ENCODE measurements at regions not wholly inside any gene's neighbourhood (a gene's known extent, or its start where the extent isn't known, plus 50 kb on each side); places are given as distances from the start of the nearest gene placed in this dataset.
"Not testable (repeated sequence)": the region's sequence is repeated elsewhere in the genome, so short reads cannot be mapped to it uniquely, and the experiment has no call there.

DNA sequence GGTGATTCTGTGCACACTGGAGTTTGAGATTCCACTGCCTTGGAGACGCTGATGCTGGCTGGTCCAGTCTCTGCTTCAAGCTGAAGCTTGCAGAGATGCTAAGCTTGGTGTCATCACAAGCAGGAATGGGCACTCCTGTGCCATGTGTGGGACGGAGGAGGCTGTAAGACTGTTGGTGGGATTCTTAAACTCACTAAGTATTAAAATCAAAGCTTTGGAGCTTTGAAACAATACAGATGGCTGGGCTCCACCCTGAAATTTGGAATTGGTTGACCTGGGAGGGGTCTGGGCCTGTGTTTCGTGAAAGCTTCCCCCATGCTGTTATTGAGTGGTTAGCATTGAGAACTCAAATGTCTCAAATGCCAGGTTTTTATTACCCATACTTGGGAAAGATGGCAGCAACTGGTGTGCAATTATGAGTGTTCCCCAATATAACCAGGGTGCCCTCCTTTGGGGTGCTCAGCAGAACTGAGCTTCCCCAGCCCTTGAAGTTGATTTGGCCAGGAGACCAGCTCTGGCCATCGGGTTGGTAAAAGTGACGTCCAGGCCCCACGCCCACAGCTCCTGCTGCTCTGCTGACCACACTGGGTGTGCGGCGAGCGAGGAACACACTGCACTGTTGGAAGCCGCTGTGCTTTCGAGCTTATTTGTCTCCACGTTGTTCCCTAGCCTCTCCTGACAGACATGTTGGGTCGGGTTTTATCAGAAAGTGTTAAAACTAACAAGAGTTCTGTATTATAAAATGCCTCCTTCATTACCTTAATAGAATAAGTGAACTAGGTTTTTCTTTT, 377.7 kb downstream of the GLRX3 start:
- no peak for DNase-seq
- ATAC-seq, result no peak

DNA sequence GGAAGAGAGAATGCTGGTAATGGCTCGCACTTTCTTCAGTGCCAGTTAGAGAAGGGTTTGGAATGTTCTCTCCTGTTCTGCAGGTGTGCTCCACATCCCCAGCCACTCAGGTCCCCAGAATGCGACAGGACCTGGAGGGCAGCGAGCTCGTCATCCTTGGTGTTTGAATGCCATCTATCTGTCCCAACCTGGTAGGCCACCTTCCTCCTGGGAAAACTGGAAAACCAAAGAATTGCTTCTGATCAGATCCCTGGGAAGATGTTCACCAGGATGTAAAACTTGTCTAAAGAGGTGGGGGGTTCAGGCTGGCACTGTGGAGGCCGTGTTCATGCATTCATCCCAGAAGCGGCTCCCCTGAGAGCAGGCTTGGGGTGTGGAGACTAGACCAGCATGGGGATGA, 379.5 kb downstream of the GLRX3 start:
- ATAC-seq, result no peak

DNA sequence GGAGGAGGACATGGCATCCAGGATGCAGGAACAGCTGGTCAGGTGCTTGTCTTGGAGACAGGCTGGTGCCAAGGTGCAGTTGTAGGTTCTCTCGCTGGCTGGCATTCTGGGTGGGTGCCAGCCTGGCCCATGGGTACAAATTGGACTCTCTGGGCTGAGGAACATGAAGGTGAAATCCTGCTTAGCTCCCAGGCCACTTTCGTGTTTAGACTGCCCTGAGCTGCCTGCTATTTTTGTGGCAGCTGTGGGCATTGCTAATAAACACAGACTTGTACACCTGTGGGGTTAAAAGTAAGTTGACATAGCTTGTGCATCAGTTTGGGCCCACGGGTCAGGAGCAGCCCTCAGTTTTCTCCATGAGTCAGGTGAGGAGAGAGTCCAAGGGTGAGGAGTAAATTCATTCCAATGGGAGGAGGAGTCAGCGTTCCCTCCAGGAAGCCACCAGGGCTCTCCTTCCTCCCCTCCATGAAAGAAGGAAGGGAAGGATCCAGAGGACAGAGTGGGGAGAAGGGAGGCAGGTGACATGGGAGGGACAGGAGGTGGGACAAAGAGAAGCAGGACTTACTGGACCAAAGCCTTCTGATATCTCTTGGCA, 380.0 kb downstream of the GLRX3 start:
- ATAC-seq (no peak), DNase-seq (no peak)

More for the DNA sequence above, 379.5 kb downstream of the GLRX3 start:
- DNase-seq, result no peak

DNA sequence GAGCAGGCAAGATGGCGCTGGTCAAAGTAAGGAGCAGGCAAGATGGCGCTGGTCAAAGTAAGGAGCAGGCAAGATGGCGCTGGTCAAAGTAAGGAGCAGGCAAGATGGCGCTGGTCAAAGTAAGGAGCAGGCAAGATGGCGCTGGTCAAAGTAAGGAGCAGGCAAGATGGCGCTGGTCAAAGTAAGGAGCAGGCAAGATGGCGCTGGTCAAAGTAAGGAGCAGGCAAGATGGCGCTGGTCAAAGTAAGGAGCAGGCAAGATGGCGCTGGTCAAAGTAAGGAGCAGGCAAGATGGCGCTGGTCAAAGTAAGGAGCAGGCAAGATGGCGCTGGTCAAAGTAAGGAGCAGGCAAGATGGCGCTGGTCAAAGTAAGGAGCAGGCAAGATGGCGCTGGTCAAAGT, 382.7 kb downstream of the GLRX3 start:
- not testable (repeated sequence) for DNase-seq, ATAC-seq

DNA sequence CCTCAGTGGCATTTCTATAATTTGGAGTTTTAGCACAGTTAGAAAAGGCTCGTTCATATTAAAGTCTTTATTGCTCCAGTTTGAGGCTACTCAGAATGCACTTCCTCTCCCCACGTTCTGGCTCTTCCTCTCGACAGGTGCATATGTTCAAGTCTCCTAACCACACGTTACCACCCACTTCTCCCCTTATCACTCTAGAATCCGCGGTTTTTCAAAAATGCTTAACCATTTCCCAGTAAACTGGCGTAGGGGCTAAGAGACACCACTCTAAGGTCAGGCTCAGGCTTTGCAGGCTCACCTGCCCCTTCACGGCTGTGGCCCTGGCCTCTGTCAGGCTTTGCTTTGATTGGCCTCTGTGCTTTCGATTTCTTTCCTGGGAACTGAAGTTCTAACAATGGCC, 383.6 kb downstream of the GLRX3 start:
- no peak for ATAC-seq

DNA sequence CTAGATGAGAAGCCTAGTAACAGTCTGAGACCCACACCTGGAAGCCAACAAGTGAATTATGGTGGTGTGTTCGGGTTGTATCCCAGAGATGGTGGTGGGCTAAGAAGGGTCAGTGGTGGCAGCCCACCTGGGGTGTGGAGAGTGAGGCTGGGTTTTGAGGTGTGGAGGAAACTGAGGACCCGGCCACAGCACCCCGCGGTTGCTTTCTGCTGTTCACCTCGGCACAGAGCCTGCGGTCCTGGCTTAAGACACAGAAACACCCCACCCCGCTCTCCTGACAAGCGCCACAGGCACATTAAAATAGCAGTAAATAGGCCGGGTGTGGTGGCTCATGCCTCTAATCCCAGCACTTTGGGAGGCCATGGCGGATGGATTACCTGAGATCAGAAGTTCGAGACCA, 395.1 kb downstream of the GLRX3 start:
- no peak for DNase-seq
- ATAC-seq, result no peak

More for the DNA sequence above, 383.6 kb downstream of the GLRX3 start:
- DNase-seq, result no peak

DNA sequence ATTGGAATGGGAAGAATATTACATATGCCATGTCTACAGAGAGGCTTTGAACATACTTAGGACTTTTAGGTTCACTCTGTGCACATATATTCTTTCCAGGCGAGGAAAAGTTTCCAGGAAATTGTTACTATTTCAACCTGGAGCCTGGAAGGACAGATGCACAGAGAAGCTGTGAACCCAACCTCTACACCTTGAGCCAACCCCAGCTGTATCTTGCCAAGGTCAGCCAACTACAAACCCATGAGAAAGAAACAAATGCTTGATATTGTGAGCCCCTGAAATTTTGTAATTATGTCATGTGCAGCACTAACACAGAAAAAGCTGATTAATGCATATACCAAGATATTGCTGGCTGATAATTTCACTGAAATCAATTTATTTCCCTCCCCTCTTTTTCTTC, 404.9 kb downstream of the GLRX3 start:
- ATAC-seq, result no peak
- DNase-seq, result no peak

DNA sequence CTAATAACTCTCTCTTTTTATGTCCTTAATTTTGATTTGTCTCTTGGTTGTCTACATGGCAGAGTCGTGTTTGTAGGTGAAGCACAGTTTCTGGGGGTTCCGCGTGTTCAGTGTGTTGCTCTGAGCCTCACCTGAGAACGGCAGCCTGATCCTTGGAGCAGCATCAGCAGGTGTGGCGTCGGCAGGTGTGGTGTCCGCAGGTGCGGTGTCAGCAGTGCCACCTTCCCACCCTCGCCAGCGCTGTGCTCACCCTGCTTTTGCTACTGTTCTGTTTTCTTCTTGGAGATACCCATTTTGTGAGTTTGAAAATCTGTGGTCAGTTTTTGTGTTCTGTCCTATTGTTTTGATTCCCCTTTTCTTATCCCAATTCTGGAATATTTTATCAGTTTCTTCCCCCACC, 406.6 kb downstream of the GLRX3 start:
- ATAC-seq (no peak), DNase-seq (no peak)

DNA sequence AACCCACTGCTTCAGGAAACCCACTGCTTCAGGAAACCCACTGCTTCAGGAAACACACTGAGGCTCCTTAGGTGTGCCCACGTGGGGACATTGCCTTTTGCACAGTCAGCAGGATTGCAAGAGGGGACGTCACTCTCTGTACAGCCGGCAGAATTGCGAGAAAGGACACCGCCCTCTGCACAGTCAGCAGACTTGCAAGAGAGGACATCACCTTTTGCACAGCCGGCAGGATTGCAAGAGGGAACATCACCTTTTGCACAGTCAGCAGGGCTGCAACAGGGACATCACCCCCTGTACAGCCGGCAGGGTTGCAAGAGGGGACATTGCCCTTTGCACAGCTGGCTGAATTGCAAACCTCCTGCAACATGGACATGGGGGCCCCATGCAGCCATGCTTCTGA, 407.6 kb downstream of the GLRX3 start:
- no peak for ATAC-seq
- no peak for DNase-seq

DNA sequence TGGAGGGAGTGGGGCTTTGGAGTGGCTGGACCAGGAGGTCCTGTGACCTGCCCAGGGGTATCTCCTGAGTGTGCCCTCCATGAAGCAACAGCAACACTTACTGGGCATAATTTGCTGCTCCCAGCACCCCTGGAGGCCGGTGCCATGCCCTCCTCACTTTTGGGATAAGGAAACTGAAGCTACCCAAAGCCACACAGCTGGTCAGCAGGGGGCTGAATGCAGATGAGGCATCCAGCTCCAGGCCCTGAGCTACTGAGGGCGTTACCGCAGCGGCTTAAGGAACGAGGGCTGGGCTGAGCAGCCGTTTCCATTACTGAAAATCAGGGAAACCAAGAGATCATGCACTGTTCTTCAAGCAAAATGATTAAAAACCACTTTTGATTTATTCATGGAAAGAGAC, 408.9 kb downstream of the GLRX3 start:
- ATAC-seq, result no peak
- no peak for DNase-seq

DNA sequence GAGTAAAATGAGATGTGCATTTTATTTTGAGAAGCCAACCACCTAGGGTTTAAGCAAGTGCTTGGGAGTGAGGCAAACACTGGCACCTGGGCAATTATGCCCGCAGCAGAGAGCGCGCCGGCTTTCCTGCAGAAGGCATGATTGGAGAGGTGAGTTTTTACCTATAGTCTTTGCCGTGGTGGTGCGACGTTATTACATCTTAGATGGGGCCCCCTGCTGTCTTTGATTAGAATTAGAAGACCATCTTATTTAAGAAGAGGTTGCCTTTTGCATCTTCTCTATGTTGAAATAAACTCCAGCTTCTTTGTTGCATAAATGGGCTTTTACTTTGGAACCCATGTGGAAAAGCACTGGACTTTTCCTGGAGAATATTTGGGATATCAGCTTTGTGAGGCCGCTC, 409.5 kb downstream of the GLRX3 start:
- ATAC-seq, result no peak
- no peak for DNase-seq

DNA sequence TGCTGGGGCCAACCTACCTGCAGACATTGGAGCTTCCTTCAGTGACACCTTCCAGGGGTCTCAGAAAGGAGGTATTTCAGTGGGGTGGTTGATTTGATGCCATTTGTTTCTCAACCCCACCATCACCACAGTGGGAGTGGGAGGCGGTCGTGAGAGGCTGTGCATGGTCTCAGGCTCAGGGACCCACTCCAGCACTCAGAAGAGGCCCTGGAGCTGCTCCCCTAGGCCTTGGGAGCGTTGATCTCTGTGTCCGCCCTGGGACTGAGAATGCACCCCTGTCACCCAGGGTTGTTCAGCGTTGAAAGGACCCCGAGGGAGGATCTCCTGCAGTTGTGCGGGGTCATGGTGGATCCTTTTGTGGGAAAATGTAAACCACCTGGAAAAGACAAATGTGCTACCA, 410.6 kb downstream of the GLRX3 start:
- no peak for DNase-seq
- ATAC-seq, result no peak

DNA sequence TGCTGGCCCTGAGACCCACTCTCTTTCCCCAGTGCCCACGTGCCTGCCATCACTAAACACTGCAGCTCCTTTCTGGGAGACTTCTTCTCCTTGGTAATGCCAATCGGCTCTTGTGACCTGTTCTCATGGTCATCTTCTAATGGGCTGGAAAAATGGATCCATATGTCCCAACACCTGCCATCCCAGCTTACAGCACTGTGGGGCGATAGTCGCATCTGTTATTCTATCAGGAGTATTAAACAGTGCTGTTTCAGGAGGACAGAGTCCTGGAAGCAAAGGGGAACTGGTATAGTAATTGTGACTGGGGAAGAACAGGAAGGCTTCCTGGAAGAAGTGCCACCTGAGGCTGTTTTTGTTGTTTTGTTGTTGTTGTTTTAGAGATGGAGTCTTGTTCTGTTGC, 411.2 kb downstream of the GLRX3 start:
- no peak for ATAC-seq

DNA sequence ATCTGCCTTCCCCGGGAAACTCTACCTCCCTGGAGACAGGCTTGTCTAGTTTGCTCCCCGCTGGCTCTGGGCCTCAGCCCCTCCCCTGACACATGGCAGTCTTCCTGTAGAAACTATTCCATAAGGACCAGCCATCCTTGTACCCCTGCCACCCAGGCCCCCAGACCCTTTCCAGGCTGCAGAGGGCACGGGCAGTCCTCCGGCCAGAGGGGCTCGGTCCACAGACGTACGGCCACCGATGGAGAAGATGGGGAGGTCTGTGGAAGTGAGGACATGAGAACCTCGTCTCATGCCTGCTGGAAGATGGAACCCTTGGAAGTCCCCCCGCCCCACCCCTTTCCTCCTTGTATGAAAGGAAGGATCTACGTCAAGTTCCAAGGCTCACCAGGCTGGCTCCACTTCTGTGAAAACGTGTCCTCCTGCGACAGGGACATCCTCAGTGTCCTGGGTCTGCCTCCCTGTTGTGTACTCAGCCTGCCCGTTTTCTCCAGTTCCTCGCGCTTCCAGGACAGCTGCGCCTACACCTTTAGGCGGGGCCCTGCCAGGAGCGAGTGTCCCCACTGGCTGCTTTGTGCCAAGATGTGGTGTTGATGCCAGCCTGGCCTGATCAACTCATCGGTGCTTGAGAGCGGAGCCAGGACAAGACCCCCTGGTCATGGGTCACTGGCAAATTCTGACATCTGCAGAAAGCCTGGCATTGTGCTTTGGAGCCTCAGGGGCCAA, 414.9 kb downstream of the GLRX3 start:
- DNase-seq, result no peak
- ATAC-seq, result no peak

More for the DNA sequence above, 411.2 kb downstream of the GLRX3 start:
- no peak for DNase-seq

DNA sequence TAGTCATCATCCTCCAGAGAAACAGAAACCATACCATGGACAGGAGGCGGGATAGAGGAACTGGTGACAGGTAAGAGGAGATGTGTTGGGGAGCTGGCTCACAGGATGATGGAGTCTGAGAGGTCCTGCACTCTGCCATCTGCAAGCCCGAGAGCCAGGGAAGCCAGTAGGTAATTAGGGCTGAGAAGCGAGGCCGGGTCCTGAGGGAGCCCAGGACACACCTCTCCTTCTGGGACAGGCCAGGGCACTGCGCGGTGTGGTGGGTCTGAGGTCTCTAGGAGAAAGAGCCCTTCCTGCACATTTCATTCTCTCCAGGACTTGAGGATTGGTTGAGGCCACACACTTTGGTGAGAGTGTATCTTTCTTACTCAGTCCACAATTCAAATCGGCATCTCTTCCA, 415.5 kb downstream of the GLRX3 start:
- no peak for DNase-seq
- no peak for ATAC-seq

DNA sequence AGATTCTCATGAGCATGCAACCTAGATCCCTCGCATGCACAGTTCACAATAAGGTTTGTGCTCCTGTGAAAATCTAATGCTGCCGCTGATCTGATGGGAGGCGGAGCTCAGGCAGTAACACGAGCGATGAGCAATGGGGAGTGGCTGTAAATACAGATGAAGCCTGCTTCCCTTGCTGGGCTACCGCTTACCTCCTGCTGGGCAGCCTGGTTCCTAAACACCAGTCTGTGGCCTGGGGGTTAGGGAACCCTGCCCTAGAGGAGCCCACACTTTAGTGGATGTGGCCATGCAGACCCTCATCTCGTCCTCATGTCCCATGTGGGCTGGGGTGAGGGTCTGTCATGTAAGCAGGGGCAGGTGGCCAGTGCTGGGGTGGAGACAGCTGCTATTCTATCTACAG, 417.6 kb downstream of the GLRX3 start:
- DNase-seq (no peak), ATAC-seq (no peak)

DNA sequence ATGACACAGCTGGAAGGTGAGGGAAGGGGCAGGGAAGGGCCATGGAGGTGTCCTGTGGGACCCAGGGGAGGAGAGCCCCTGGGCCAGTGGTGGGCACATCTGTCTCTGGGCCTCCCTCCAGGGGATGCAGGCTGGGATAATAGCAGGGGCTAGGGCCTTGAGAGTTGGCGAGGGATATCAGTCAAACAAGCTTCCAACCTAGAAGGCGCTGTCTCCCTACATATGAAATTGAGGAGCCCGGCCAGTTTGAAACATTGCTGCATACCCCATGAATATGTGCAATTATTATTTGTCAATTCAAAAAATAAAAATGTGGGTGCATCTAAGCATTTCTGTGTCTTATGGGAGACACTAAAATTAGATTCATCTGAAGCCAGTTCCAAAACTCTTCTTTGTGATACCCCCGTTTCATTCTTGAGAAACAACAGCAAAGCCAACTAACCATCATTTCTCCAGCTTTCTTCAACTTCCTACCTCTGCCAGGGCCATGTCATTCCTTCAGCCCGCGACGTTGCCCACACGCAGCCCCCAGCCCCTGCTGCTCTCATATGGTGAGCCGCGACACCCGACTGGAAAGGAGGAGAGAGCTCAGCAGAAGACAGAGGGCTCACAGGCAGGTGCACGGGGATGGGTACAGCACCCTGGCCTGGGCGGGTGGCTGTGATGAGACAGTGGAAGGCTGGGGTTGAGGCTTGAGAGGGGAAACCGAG, 418.7 kb downstream of the GLRX3 start:
- ATAC-seq (no peak), DNase-seq (no peak)

DNA sequence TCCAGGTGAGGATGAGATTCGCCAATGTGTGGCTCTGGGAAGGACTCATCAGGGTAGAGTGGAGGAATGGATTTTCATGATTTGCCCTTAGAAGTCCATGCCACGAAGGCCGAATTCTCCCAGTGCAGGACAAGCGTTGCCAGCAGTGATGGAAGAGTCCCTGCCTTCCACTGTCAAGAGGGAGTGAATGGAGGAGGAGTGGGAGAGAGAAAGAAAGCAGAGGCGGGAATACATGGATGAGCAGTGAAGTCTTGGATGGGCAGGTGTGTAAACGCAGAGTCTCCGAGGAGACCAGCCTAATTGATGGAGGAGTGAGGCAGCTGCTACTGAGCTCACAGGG, 419.2 kb downstream of the GLRX3 start:
- ATAC-seq, result peak; percentile 8
- DNase-seq, result no peak

DNA sequence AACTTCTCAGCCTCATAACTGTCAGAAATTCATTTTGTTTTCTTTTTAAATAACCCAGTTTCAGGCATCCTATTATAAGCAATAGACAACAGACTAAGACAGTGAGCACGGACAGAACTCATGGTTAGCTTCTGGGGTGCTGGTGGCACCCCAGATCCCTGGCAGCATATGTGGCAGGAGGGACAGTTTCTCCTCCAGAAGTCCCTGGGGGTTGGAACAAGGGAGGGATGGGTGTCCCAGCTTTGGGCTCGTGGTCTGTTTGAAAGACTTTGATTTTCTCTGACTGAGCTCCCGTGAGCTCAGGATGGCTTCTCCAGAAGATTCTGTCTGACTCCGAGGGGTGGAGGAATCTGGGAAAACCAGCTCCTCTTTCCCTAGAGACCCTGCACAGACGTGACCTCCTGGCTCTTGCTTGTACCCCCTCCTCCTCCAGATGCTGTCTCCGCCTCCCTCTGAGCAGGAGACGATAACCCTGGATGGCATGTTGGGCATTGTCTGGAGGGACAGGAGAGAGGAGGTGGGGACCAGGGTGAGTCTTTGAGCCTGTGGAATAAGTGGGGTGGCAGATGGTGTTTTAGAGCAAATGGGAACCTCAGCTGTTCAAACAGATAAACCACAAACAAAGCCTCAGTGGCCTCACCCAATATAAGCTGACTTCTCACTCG, 421.1 kb downstream of the GLRX3 start:
- no peak for ATAC-seq

DNA sequence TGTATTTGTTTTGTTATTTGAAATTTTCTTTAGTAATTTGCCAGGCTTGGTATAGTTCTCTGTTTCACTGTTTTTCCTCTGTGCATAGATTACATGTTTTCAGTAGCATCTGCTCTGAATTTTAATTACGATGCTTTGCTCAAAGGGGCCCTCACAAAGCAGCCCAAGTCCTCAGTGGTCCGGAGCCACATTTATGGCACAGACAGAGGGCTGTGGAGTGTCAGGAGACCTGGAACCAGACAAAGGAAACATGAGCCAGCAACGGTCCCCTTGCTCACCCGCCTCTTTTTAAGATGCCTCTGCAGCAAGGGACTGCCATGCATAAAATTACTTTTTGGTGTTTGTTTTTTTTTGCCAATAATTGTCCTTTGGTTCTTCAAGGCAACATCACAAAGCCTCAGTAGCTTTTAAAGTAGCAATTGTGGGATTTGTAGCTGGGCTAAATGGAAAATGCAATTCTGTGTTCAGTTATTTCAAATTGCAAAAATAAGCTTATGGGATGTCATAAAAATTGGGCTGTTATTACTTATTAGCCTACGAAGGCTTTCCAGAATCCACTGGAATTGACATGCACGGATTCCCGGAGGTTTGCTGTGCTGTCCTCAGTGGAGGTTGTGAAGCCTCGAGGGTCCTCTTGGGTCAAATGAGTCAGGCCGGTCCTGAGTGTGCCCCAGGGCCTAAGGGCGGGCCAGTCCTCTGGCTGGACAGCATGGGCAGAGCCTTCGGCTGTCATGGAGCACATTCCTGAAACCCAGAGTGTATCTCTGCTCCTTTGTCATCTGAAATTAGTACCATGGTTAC, 422.8 kb downstream of the GLRX3 start:
- no peak for ATAC-seq
- DNase-seq, result no peak

More for the DNA sequence above, 421.1 kb downstream of the GLRX3 start:
- DNase-seq, result no peak

DNA sequence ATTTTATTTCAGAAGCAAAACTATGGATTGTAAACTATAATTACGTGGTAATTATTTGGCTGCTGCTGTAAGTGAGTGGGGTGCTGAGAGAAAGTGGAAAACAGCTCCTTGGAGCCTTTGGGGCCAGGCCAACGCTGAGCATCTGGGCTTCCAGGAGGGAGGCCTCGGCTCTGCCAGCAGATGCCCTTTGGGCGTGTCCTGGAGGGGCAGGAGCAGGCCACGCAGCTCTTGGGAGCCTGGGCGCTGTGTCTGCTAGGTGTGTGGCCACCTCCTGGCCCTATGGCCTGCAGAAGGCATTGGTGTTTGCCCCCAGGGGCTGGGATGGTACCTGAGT, 423.3 kb downstream of the GLRX3 start:
- ATAC-seq (no peak), DNase-seq (no peak)

DNA sequence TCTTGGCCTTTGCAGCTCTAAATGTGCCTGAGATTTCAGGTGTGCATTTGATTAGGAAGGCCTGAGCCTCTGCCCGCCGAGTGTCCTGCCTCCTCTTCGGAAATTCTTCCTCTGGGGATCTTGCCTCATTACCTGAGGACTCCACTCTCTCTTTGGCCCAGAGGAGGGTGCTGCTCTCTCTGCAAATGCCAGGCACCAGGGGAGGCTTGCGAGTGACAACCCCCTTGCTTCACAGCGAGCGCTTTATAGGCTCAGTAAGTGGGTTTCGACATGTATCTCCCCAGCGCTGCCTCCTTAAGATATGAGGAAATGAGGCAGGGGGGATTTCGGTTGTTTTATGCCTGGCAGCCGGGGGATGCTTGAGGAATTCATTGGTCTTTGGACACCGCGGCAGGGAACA, 423.9 kb downstream of the GLRX3 start:
- ATAC-seq (no peak), DNase-seq (no peak)

Data from stimulated activated naive CD8-positive, alpha-beta T cell treated with anti-CD3 and anti-CD28 coated beads, Interleukin-15, Interleukin-2, amounts not matched to agents 100 U/mL and 50 U/mL, for 24 hours (primary cell).